Natural killer cell (primary cell): ENCODE measurements at regions not wholly inside any gene's neighbourhood (a gene's known extent, or its start where the extent isn't known, plus 50 kb on each side); places are given as distances from the start of the nearest gene placed in this dataset.

Source experiments
- ATAC-seq, 3 donors: fragments of 150-1000 bp in 2 of 3; fragments of 200-7000 bp in 1 of 3; cut with Tn5 transposase; 1 replicate in 1 of 3; 2 replicates in 2 of 3; pipeline ENCODE4 v1.10.0; 2021; ENCODE audit warnings: mild to moderate bottlenecking in 2 of 3, moderate library complexity in 2 of 3
- DNase-seq, 2 donors: peaks; one replicate each; pipeline versions ENCODE4 v3.0.0 to v3.0.0-alpha.2; 2013 to 2021; ENCODE audit warnings: mixed read lengths in 1 of 2
- H3K27ac ChIP-seq: one replicate; pipeline ENCODE4 v1.5.1; 2013; ENCODE audit warnings: mild to moderate bottlenecking, low read length
- H3K27me3 ChIP-seq: one replicate; pipeline ENCODE4 v1.6.1; 2013; ENCODE audit warnings: low read length; ENCODE audit not compliant: control insufficient read depth, insufficient read depth
- H3K36me3 ChIP-seq: one replicate; pipeline ENCODE4 v1.6.1; 2013; ENCODE audit warnings: low read length; ENCODE audit not compliant: control insufficient read depth, insufficient read depth
- H3K4me1 ChIP-seq: one replicate; pipeline ENCODE4 v1.6.1; 2013; ENCODE audit warnings: low read length; ENCODE audit not compliant: control insufficient read depth, insufficient read depth
- H3K4me3 ChIP-seq: one replicate; pipeline ENCODE4 v1.5.1; 2013; ENCODE audit warnings: low read length
- H3K9me3 ChIP-seq: one replicate; pipeline ENCODE4 v1.6.1; 2013; ENCODE audit warnings: low read length; ENCODE audit not compliant: control insufficient read depth, insufficient read depth
- H3K27ac Mint-ChIP-seq, 2 donors: one replicate each; pipeline ENCODE4 v1.8.0; 2022; ENCODE audit warnings: mild to moderate bottlenecking in 2 of 2, mixed read lengths in 2 of 2, moderate library complexity in 1 of 2
- H3K27me3 Mint-ChIP-seq, 2 donors: one replicate each; pipeline ENCODE4 v1.8.0; 2022; ENCODE audit warnings: low read depth in 2 of 2, mixed read lengths in 2 of 2
- H3K36me3 Mint-ChIP-seq: one replicate; pipeline ENCODE4 v1.8.0; 2022; ENCODE audit warnings: mixed read lengths
- H3K4me1 Mint-ChIP-seq, 2 donors: one replicate each; pipeline ENCODE4 v1.8.0; 2022; ENCODE audit warnings: mixed read lengths in 2 of 2
- H3K4me3 Mint-ChIP-seq: one replicate; pipeline ENCODE4 v1.8.0; 2022; ENCODE audit warnings: mild to moderate bottlenecking, moderate library complexity, mixed read lengths
- H3K9me3 Mint-ChIP-seq, 2 donors: one replicate each; pipeline ENCODE4 v1.8.0; 2022; ENCODE audit warnings: mixed read lengths in 2 of 2
- CTCF ChIP-seq: fragments of 200-600 bp; IDR thresholded peaks from one replicate; pipeline ENCODE4 v1.8.0; 2022; ENCODE audit warnings: antibody characterized with exemption
- WGBS: methylation state at CpG from one replicate; pipeline ENCODE4 v1.1.7; 2013; ENCODE audit warnings: missing lambda C conversion rate; ENCODE audit not compliant: insufficient coverage; 5-methylcytosine and 5-hydroxymethylcytosine counted together
- intact Hi-C: fragments of 100-400 bp; cut with micrococcal nuclease; formaldehyde crosslinking; loops from one replicate; pipeline ENCODE4 v1.14.2; 2022

- H3K9me3 Mint-ChIP-seq, result peaks cover 5 to 11% of the 10 kb centered on the region in 2 donors
- intact Hi-C loops, result no loop called here
- no peaks in the 10 kb centered on the region for H3K36me3 Mint-ChIP-seq
- DNase-seq (no peak), ATAC-seq (no peak)
- Histone ChIP-seq H3K27ac (no peak overlapping the region), H3K4me3 (no peak overlapping the region), H3K27me3 (no peaks in the 10 kb centered on the region), H3K36me3 (no peaks in the 10 kb centered on the region), H3K4me1 (no peaks in the 10 kb centered on the region), H3K9me3 (no peaks in the 10 kb centered on the region)
- WGBS, result 90% methylated on average over 4 of the region's 4 CpGs
- no peak overlapping the region for H3K27ac Mint-ChIP-seq
- H3K4me1 Mint-ChIP-seq, result no peaks in the 10 kb centered on the region
- TF ChIP-seq CTCF, result no peak
- no peak overlapping the region for H3K4me3 Mint-ChIP-seq
- no peaks in the 10 kb centered on the region for H3K27me3 Mint-ChIP-seq
Observed at GRCh38 chr6:114796576-114796975, 453.8 kb upstream of the HS3ST5 start.

GRCh38 chr6:114793428-114793827 is 450.6 kb upstream of the HS3ST5 start:
- no peaks in the 10 kb centered on the region for H3K36me3 ChIP-seq
- intact Hi-C loops, result no loop called here

GRCh38 chr6:114785235-114786127 is 442.7 kb upstream of the HS3ST5 start:
- 95% methylated on average over 1 of the region's 1 CpG for WGBS
- no peak for TF ChIP-seq CTCF
- no peak overlapping the region for H3K27ac ChIP-seq
- no peak overlapping the region for H3K4me3 Mint-ChIP-seq
- no peaks in the 10 kb centered on the region for H3K27me3 ChIP-seq
- no peaks in the 10 kb centered on the region for H3K9me3 ChIP-seq
- no peaks in the 10 kb centered on the region for H3K27me3 Mint-ChIP-seq
- H3K36me3 ChIP-seq, result no peaks in the 10 kb centered on the region
- H3K36me3 Mint-ChIP-seq, result no peaks in the 10 kb centered on the region
- H3K4me1 ChIP-seq, result no peaks in the 10 kb centered on the region
- ATAC-seq, result no peak
- intact Hi-C loops, result no loop called here
- no peak for DNase-seq
- H3K9me3 Mint-ChIP-seq, result peaks cover 21 to 24% of the 10 kb centered on the region in 2 donors
- no peaks in the 10 kb centered on the region for H3K4me1 Mint-ChIP-seq
- no peak overlapping the region for H3K27ac Mint-ChIP-seq
- no peak overlapping the region for H3K4me3 ChIP-seq

More at GRCh38 chr6:114793428-114793827, 450.6 kb upstream of the HS3ST5 start:
- Mint-ChIP-seq H3K4me1 (no peaks in the 10 kb centered on the region), H3K36me3 (no peaks in the 10 kb centered on the region), H3K4me3 (no peak overlapping the region), H3K27me3 (no peaks in the 10 kb centered on the region), H3K27ac (no peak overlapping the region), H3K9me3 (peaks cover 7 to 14% of the 10 kb centered on the region in 2 donors)
- no peak for ATAC-seq
- TF ChIP-seq CTCF, result no peak
- Histone ChIP-seq H3K27me3 (no peaks in the 10 kb centered on the region), H3K27ac (no peak overlapping the region), H3K9me3 (no peaks in the 10 kb centered on the region), H3K4me3 (no peak overlapping the region), H3K4me1 (no peaks in the 10 kb centered on the region)
- DNase-seq, result no peak

GRCh38 chr6:114783783-114784182 is 441.0 kb upstream of the HS3ST5 start:
- no peaks in the 10 kb centered on the region for H3K36me3 Mint-ChIP-seq
- ATAC-seq, result no peak
- H3K36me3 ChIP-seq, result no peaks in the 10 kb centered on the region
- H3K27me3 ChIP-seq, result no peaks in the 10 kb centered on the region
- TF ChIP-seq CTCF, result no peak
- no peaks in the 10 kb centered on the region for H3K27me3 Mint-ChIP-seq
- DNase-seq, result no peak
- H3K9me3 ChIP-seq, result no peaks in the 10 kb centered on the region
- intact Hi-C loops, result no loop called here
- 82% methylated on average over 2 of the region's 3 CpGs for WGBS
- no peak overlapping the region for H3K27ac Mint-ChIP-seq
- no peak overlapping the region for H3K4me3 ChIP-seq
- H3K4me1 ChIP-seq, result no peaks in the 10 kb centered on the region
- H3K27ac ChIP-seq, result no peak overlapping the region
- no peaks in the 10 kb centered on the region for H3K4me1 Mint-ChIP-seq
- H3K9me3 Mint-ChIP-seq, result peaks cover 19 to 27% of the 10 kb centered on the region in 2 donors
- no peak overlapping the region for H3K4me3 Mint-ChIP-seq
